ENCODE measurements at regions not wholly inside any gene's neighbourhood (a gene's known extent, or its start where the extent isn't known, plus 50 kb on each side); places are given as distances from the start of the nearest gene placed in this dataset.

GRCh38 chr7:23981758-23982157 lies 271.7 kb downstream of the STK31 start:
- DNase-seq, result no peak

- no peak for DNase-seq
Measured at GRCh38 chr7:24005517-24005916, 278.5 kb upstream of the NPY start.

- no peak for DNase-seq
Measured at GRCh38 chr7:24010495-24010894, 273.5 kb upstream of the NPY start.

GRCh38 chr7:24017519-24017918 lies 266.5 kb upstream of the NPY start:
- DNase-seq, result no peak

GRCh38 chr7:24018331-24018730 lies 265.7 kb upstream of the NPY start:
- no peak for DNase-seq

GRCh38 chr7:24019841-24020240 lies 264.1 kb upstream of the NPY start:
- no peak for DNase-seq

GRCh38 chr7:24024276-24025068 lies 259.5 kb upstream of the NPY start:
- peak; percentile 10 for DNase-seq

GRCh38 chr7:24025094-24025493 lies 258.9 kb upstream of the NPY start:
- DNase-seq, result peak; percentile 30

GRCh38 chr7:24025765-24026164 lies 258.2 kb upstream of the NPY start:
- no peak for DNase-seq

GRCh38 chr7:24026351-24026750 lies 257.6 kb upstream of the NPY start:
- no peak for DNase-seq

GRCh38 chr7:24029068-24029467 lies 254.9 kb upstream of the NPY start:
- DNase-seq, result no peak

- no peak for DNase-seq
Measured at GRCh38 chr7:24034251-24034650, 249.7 kb upstream of the NPY start.

- no peak for DNase-seq
Measured at GRCh38 chr7:24035366-24036032, 248.5 kb upstream of the NPY start.

GRCh38 chr7:24036033-24036412 lies 248.0 kb upstream of the NPY start:
- no peak for DNase-seq

GRCh38 chr7:24038993-24039392 lies 245.0 kb upstream of the NPY start:
- DNase-seq, result no peak

- no peak for DNase-seq
Measured at GRCh38 chr7:24039991-24040624, 243.9 kb upstream of the NPY start.

- no peak for DNase-seq
Measured at GRCh38 chr7:24042028-24042427, 242.0 kb upstream of the NPY start.

- DNase-seq, result no peak
Measured at GRCh38 chr7:24049296-24049695, 234.7 kb upstream of the NPY start.

- DNase-seq, result no peak
Measured at GRCh38 chr7:24050991-24051560, 232.9 kb upstream of the NPY start.

- DNase-seq, result no peak
Measured at GRCh38 chr7:24051651-24052050, 232.3 kb upstream of the NPY start.

GRCh38 chr7:24052572-24053260 lies 231.3 kb upstream of the NPY start:
- DNase-seq, result peak; percentile 87

- DNase-seq, result no peak
Measured at GRCh38 chr7:24054236-24054635, 229.8 kb upstream of the NPY start.

- DNase-seq, result no peak
Measured at GRCh38 chr7:24057243-24057642, 226.7 kb upstream of the NPY start.
